Stomach (tissue), 8 donors: ENCODE measurements at regions not wholly inside any gene's neighbourhood (a gene's known extent, or its start where the extent isn't known, plus 50 kb on each side); places are given as distances from the start of the nearest gene placed in this dataset.

Experiments
- DNase-seq, 2 donors: peaks; one replicate each; pipeline versions ENCODE4 v3.0.0 to v3.0.0-alpha.2; 2013 to 2019
- H3K27ac ChIP-seq, 5 donors: fragments of 200-600 bp in 4 of 5; sonication (generic) in 4 of 5; one replicate each; pipeline ENCODE4 v1.5.1; 2013 to 2019; ENCODE audit warnings: mild to moderate bottlenecking in 1 of 5, moderate library complexity in 1 of 5
- H3K27me3 ChIP-seq, 3 donors: fragments of 200-600 bp; sonication (generic); one replicate each; pipeline ENCODE4 v1.5.1; 2017 to 2019; ENCODE audit warnings: mixed run types in 1 of 3
- H3K36me3 ChIP-seq, 4 donors: fragments of 200-600 bp; sonication (generic); 1 replicate in 3 of 4; 2 replicates in 1 of 4; pipeline ENCODE4 v1.5.1; 2016 to 2019
- H3K4me1 ChIP-seq, 4 donors: fragments of 200-600 bp; sonication (generic); one replicate each; pipeline ENCODE4 v1.5.1; 2016 to 2019
- H3K4me3 ChIP-seq, 4 donors: fragments of 200-600 bp; sonication (generic) in 3 of 4; one replicate each; pipeline ENCODE4 v1.5.1; 2016 to 2019; ENCODE audit warnings: mild to moderate bottlenecking in 1 of 4
- H3K9me3 ChIP-seq, 4 donors: fragments of 200-600 bp; sonication (generic); one replicate each; pipeline ENCODE4 v1.5.1; 2016 to 2019
- CTCF ChIP-seq, 7 experiments: fragments of 450-650 bp in 4 of 7; fragments of 200-600 bp in 3 of 7; sonication (generic) in 3 of 7; IDR thresholded peaks; one replicate each; pipeline ENCODE4 v1.5.1; 2016 to 2019; ENCODE audit warnings: antibody characterized with exemption in 7 of 7, control low read depth in 2 of 7, mild to moderate bottlenecking in 1 of 7
- EP300 ChIP-seq: sonication (generic); formaldehyde crosslinking; IDR thresholded peaks from one replicate; pipeline ENCODE4 v1.6.1; 2017; ENCODE audit warnings: antibody characterized with exemption
- POLR2A ChIP-seq, 4 donors: fragments of 450-650 bp; IDR thresholded peaks; one replicate each; pipeline ENCODE4 v1.6.1; 2016; ENCODE audit warnings: antibody characterized with exemption in 4 of 4, control low read depth in 2 of 4, mild to moderate bottlenecking in 1 of 4, moderate library complexity in 1 of 4
- POLR2AphosphoS5 ChIP-seq, 3 donors: sonication (generic); formaldehyde crosslinking; IDR thresholded peaks; one replicate each; pipeline ENCODE4 v1.6.1; 2016; ENCODE audit warnings: antibody characterized with exemption in 3 of 3
- WGBS, 5 donors: extraction: QIAGEN DNeasy Blood & Tissue Kit in 3 of 5; methylation state at CpG; one replicate each; pipeline versions ENCODE4 v1.1.5 to v1.1.7; 2013 to 2018; 5-methylcytosine and 5-hydroxymethylcytosine counted together
- intact Hi-C: fragments of 100-400 bp; cut with DNase I; formaldehyde crosslinking; loops from one replicate; pipeline ENCODE4 v1.15.1; 2023; ENCODE audit warnings: low total_unique reads
- donor health status: healthy with polysubstance abuse.
- donor health status: Bipolar disorder and iron deficiency.
- donor health status: healthy.

- Histone ChIP-seq H3K4me1 (peaks cover 0 to 19% (median 8%) of the 10 kb centered on the region in 4 donors), H3K9me3 (no peaks in the 10 kb centered on the region), H3K27ac (peak overlapping the region in 1 of 5 donors; percentile 35), H3K27me3 (no peaks in the 10 kb centered on the region), H3K36me3 (no peaks in the 10 kb centered on the region), H3K4me3 (no peak overlapping the region)
- DNase-seq, result no peak
- intact Hi-C loops, result no loop called here
- no peak for TF ChIP-seq EP300
- TF ChIP-seq CTCF (IDR thresholded peaks at IDR 0.05), result no peak
- TF ChIP-seq POLR2A (IDR thresholded peaks at IDR 0.05), result no peak
- TF ChIP-seq POLR2AphosphoS5 (IDR thresholded peaks at IDR 0.05), result no peak
These were observed 162.3 kb downstream of the BTC start for GRCh38 chr4:74631988-74632387.

GRCh38 chr4:74632634-74633033, 161.7 kb downstream of the BTC start:
- intact Hi-C loops, result no loop called here
- no peak overlapping the region for H3K4me3 ChIP-seq
- H3K4me1 ChIP-seq, result peaks cover 0 to 13% (median 8%) of the 10 kb centered on the region in 4 donors
- WGBS, 5 donors, result 2 to 29% (median 12%) methylated on average over 3 of the region's 3 CpGs
- H3K36me3 ChIP-seq, result no peaks in the 10 kb centered on the region
- TF ChIP-seq CTCF (IDR thresholded peaks at IDR 0.05) (no peak), POLR2A (IDR thresholded peaks at IDR 0.05) (no peak), POLR2AphosphoS5 (IDR thresholded peaks at IDR 0.05) (peak in 2 of 3 donors; percentile 55 to 59), EP300 (no peak)
- peak; percentile 25 to 66 for DNase-seq
- H3K27ac ChIP-seq, result peak overlapping the region in 1 of 5 donors; percentile 35
- no peaks in the 10 kb centered on the region for H3K9me3 ChIP-seq
- H3K27me3 ChIP-seq, result no peaks in the 10 kb centered on the region

GRCh38 chr4:74635074-74635473, 159.2 kb downstream of the BTC start:
- Histone ChIP-seq H3K27ac (no peak overlapping the region), H3K9me3 (no peaks in the 10 kb centered on the region), H3K36me3 (no peaks in the 10 kb centered on the region), H3K27me3 (no peaks in the 10 kb centered on the region), H3K4me3 (no peak overlapping the region), H3K4me1 (peaks cover 0 to 16% (median 8%) of the 10 kb centered on the region in 4 donors)
- TF ChIP-seq POLR2AphosphoS5 (IDR thresholded peaks at IDR 0.05), result no peak
- 87 to 100% (median 95%) methylated on average over 2 of the region's 2 CpGs for WGBS, 5 donors
- DNase-seq, result no peak
- intact Hi-C loops, result no loop called here

- no peaks in the 10 kb centered on the region for H3K9me3 ChIP-seq
- intact Hi-C loops, result no loop called here
- H3K36me3 ChIP-seq, result no peaks in the 10 kb centered on the region
- H3K4me3 ChIP-seq, result no peak overlapping the region
- no peaks in the 10 kb centered on the region for H3K27me3 ChIP-seq
- H3K27ac ChIP-seq, result peak overlapping the region in 2 of 5 donors; percentile 16 to 61
- DNase-seq, result no peak
- H3K4me1 ChIP-seq, result peaks cover 0 to 21% (median 8%) of the 10 kb centered on the region in 4 donors
- WGBS, 5 donors, result 62 to 81% (median 70%) methylated on average over 2 of the region's 2 CpGs
- no peak for TF ChIP-seq POLR2AphosphoS5 (IDR thresholded peaks at IDR 0.05)
- TF ChIP-seq CTCF (IDR thresholded peaks at IDR 0.05), result no peak
- no peak for TF ChIP-seq POLR2A (IDR thresholded peaks at IDR 0.05)
These were observed 158.7 kb downstream of the BTC start for GRCh38 chr4:74635490-74636123.

GRCh38 chr4:74638001-74638400, 156.3 kb downstream of the BTC start:
- no peak overlapping the region for H3K4me3 ChIP-seq
- TF ChIP-seq CTCF (IDR thresholded peaks at IDR 0.05) (no peak), EP300 (no peak), POLR2A (IDR thresholded peaks at IDR 0.05) (no peak), POLR2AphosphoS5 (IDR thresholded peaks at IDR 0.05) (no peak)
- 79 to 93% (median 88%) methylated on average over 1 of the region's 1 CpG for WGBS, 5 donors
- H3K36me3 ChIP-seq, result no peaks in the 10 kb centered on the region
- H3K9me3 ChIP-seq, result no peaks in the 10 kb centered on the region
- H3K27me3 ChIP-seq, result no peaks in the 10 kb centered on the region
- intact Hi-C loops, result no loop called here
- H3K4me1 ChIP-seq, result peaks cover 0 to 13% (median 2%) of the 10 kb centered on the region in 4 donors
- no peak for DNase-seq
- no peak overlapping the region for H3K27ac ChIP-seq
